A673 (cell line): ENCODE measurements at regions not wholly inside any gene's neighbourhood (a gene's known extent, or its start where the extent isn't known, plus 50 kb on each side); places are given as distances from the start of the nearest gene placed in this dataset.

Source experiments
- BruUV-seq: library from RNA; stranded (reverse); fragments of 400-500 nt; replicated peaks from 2 replicates; lab custom pipeline; 2021; lab: Mats Ljungman, UMichigan
- CTCF ChIA-PET: fragments of 300-600 bp; sonication (Branson Sonifier 250); formaldehyde crosslinking; loops from one replicate; lab custom pipeline; 2022; ENCODE audit warnings: antibody characterized with exemption; lab: Charles Lee
- POLR2A ChIA-PET: fragments of 300-600 bp; sonication (Branson Sonifier 250); formaldehyde crosslinking; loops from one replicate; lab custom pipeline; 2022; ENCODE audit warnings: antibody characterized with exemption; ENCODE audit not compliant: low non-redundant PET; lab: Charles Lee
- DNase-seq: peaks from one replicate; pipeline ENCODE4 v3.0.0-alpha.2; 2015; ENCODE audit warnings: low spot score
- H3K27ac ChIP-seq: fragments of 200-600 bp; sonication (generic); 2 replicates; pipeline ENCODE4 v1.5.1; 2016; ENCODE audit warnings: mixed run types, low read depth, mild to moderate bottlenecking, mixed read lengths, antibody characterized with exemption, low read length; ENCODE audit not compliant: poor library complexity, severe bottlenecking
- H3K27me3 ChIP-seq: fragments of 200-600 bp; sonication (generic); replicated peaks from 2 replicates; pipeline ENCODE4 v1.6.1; 2017; ENCODE audit warnings: mixed run types, low read depth, mild to moderate bottlenecking, mixed read lengths, antibody characterized with exemption, low read length; ENCODE audit not compliant: insufficient read depth, poor library complexity
- H3K36me3 ChIP-seq: fragments of 200-600 bp; sonication (generic); 2 replicates; pipeline ENCODE4 v1.6.1; 2016; ENCODE audit warnings: mixed run types, mild to moderate bottlenecking, mixed read lengths, antibody characterized with exemption, low read length; ENCODE audit not compliant: insufficient read depth, poor library complexity, severe bottlenecking
- H3K4me1 ChIP-seq: fragments of 200-600 bp; sonication (generic); 2 replicates; pipeline ENCODE4 v1.6.1; 2017; ENCODE audit warnings: mixed run types, mild to moderate bottlenecking, mixed read lengths, antibody characterized with exemption, low read length; ENCODE audit not compliant: insufficient read depth, poor library complexity, severe bottlenecking
- H3K4me3 ChIP-seq: fragments of 200-600 bp; sonication (generic); 2 replicates; pipeline ENCODE4 v1.5.1; 2016; ENCODE audit warnings: low read depth, mixed run types, mild to moderate bottlenecking, mixed read lengths, low read length; ENCODE audit not compliant: poor library complexity, severe bottlenecking
- H3K9me3 ChIP-seq: fragments of 200-600 bp; sonication (generic); 2 replicates; pipeline ENCODE4 v1.6.1; 2016; ENCODE audit warnings: mixed run types, low read depth, mild to moderate bottlenecking, mixed read lengths, antibody characterized with exemption, low read length; ENCODE audit not compliant: poor library complexity, severe bottlenecking
- EZH2 ChIP-seq: fragments of 200-600 bp; sonication (generic); IDR thresholded peaks from 2 replicates; pipeline ENCODE4 v1.6.1; 2017; ENCODE audit warnings: borderline replicate concordance, low read depth, mild to moderate bottlenecking, mixed read lengths, antibody characterized with exemption, low read length; ENCODE audit not compliant: poor library complexity, severe bottlenecking
- intact Hi-C: fragments of 100-400 bp; cut with micrococcal nuclease; formaldehyde crosslinking; loops from one replicate; pipeline ENCODE4 v1.10.0; 2022; ENCODE audit not compliant: unreplicated experiment
- TF ChIP-seq, protein P1 (sequence below): fragments of 300-800, 200-600 bp; sonication (generic); conservative IDR thresholded peaks from 2 replicates; pipeline ENCODE4 v1.5.1; 2017; ENCODE audit warnings: low read depth, mild to moderate bottlenecking, antibody characterized with exemption, low read length, moderate library complexity, mixed read lengths

DNA sequence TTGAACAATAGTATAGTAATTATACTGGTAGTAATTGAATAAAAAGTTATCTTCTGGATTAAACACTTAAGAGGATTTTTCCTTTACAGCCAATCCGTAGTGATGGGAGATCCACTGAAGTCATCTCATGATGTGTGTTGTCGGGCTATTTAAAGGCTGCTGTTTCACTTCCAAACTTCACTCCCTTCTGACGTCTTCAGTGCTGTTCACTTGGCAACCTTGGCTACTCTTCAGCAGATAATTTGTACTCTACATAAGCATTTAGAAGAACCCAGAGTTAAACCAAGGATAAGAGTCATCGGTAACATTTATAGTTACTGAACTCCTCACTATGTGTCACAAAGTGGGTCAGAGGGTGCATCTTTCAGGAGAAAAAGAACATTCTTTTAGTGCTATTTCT, 179.1 kb upstream of the EYA4 start:
- Histone ChIP-seq H3K27ac (no peak overlapping the region), H3K9me3 (no peaks in the 10 kb centered on the region), H3K4me3 (no peak overlapping the region), H3K36me3 (no peaks in the 10 kb centered on the region), H3K27me3 (no peaks in the 10 kb centered on the region), H3K4me1 (no peaks in the 10 kb centered on the region)
- no peak for DNase-seq
- ChIA-PET CTCF (no interaction called here), POLR2A (no interaction called here)
- no TSS peak for BruUV-seq
- intact Hi-C loops: no loop called here
- TF ChIP-seq EZH2: no peak
- TF ChIP-seq, protein P1, sequence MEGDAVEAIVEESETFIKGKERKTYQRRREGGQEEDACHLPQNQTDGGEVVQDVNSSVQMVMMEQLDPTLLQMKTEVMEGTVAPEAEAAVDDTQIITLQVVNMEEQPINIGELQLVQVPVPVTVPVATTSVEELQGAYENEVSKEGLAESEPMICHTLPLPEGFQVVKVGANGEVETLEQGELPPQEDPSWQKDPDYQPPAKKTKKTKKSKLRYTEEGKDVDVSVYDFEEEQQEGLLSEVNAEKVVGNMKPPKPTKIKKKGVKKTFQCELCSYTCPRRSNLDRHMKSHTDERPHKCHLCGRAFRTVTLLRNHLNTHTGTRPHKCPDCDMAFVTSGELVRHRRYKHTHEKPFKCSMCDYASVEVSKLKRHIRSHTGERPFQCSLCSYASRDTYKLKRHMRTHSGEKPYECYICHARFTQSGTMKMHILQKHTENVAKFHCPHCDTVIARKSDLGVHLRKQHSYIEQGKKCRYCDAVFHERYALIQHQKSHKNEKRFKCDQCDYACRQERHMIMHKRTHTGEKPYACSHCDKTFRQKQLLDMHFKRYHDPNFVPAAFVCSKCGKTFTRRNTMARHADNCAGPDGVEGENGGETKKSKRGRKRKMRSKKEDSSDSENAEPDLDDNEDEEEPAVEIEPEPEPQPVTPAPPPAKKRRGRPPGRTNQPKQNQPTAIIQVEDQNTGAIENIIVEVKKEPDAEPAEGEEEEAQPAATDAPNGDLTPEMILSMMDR: no peak

DNA sequence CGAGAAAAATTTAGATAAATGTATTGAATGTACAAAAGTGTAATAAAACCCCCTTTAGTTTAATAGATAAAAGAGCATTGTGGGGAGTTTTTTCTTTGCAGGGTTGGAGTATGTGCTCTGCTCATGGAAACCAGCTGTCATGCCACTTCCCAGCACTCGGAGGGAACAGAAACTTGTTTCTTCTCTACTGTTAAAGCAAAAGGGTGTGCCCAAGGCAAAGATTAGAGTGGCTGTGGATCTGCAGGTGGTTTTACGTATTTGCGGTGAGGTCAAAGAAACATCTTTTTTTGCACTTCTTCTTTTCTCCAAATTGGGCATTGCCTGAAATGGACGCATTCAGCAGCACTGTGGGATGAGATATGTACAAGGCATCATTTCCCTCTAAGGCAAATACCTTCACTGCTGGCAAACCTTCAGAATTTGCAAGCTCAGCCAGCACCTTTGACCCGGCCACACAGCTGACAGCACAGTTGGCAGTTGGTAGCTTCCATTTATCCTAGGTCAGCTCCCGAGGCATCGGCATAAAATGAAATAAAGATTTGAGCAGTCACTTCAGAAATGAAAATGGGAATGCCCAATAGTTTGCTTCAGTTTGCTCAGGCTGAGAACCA, 178.4 kb upstream of the EYA4 start:
- no peaks in the 10 kb centered on the region for H3K27me3 ChIP-seq
- ChIA-PET CTCF (no interaction called here), POLR2A (no interaction called here)

DNA sequence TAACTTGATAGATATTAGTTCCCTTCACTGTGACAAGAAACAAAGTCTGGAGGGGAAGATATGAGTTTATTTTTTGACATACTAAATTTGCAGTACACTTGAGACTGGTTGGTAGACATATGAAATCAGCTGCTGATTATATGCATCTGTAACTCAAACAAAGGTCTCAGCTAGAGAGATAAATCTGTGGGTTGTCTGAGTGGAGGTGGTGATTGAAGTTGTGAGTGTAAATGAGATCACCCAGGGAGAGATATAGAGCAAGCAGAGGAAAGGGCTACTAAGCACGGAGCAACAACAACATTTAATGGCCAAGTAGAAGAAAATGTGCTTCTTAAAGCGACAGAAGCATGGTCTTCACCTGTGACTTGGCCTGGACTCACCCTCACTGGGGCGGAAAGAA, 173.2 kb upstream of the EYA4 start:
- no peaks in the 10 kb centered on the region for H3K9me3 ChIP-seq
- no TSS peak for BruUV-seq
- intact Hi-C loops: no loop called here
- no peak for DNase-seq
- POLR2A ChIA-PET: no interaction called here
- H3K36me3 ChIP-seq: no peaks in the 10 kb centered on the region
- TF ChIP-seq, protein P1: no peak
- no peak for TF ChIP-seq EZH2
- H3K4me3 ChIP-seq: no peak overlapping the region
- CTCF ChIA-PET: no interaction called here
- no peaks in the 10 kb centered on the region for H3K27me3 ChIP-seq
- H3K27ac ChIP-seq: no peak overlapping the region
- no peaks in the 10 kb centered on the region for H3K4me1 ChIP-seq

More for the DNA sequence above, 178.4 kb upstream of the EYA4 start:
- H3K4me1 ChIP-seq: no peaks in the 10 kb centered on the region
- intact Hi-C loops: no loop called here
- no peak for TF ChIP-seq EZH2
- no peak for DNase-seq
- no peaks in the 10 kb centered on the region for H3K36me3 ChIP-seq
- no peak overlapping the region for H3K27ac ChIP-seq
- no peaks in the 10 kb centered on the region for H3K9me3 ChIP-seq
- BruUV-seq: no TSS peak
- no peak overlapping the region for H3K4me3 ChIP-seq
